ENCODE measurements at regions not wholly inside any gene's neighbourhood (a gene's known extent, or its start where the extent isn't known, plus 50 kb on each side); places are given as distances from the start of the nearest gene placed in this dataset.

- no peak overlapping the region for H3K4me3 ChIP-seq (ENCODE audit: low read length)
- DNase-seq (ENCODE audit: low read depth): no peak
- TF ChIP-seq, protein P1, sequence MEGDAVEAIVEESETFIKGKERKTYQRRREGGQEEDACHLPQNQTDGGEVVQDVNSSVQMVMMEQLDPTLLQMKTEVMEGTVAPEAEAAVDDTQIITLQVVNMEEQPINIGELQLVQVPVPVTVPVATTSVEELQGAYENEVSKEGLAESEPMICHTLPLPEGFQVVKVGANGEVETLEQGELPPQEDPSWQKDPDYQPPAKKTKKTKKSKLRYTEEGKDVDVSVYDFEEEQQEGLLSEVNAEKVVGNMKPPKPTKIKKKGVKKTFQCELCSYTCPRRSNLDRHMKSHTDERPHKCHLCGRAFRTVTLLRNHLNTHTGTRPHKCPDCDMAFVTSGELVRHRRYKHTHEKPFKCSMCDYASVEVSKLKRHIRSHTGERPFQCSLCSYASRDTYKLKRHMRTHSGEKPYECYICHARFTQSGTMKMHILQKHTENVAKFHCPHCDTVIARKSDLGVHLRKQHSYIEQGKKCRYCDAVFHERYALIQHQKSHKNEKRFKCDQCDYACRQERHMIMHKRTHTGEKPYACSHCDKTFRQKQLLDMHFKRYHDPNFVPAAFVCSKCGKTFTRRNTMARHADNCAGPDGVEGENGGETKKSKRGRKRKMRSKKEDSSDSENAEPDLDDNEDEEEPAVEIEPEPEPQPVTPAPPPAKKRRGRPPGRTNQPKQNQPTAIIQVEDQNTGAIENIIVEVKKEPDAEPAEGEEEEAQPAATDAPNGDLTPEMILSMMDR (conservative IDR thresholded peaks at IDR 0.05; ENCODE audit: low read depth, low read length): no peak
Measured at GRCh38 chr4:136281889-136282288, 1250.4 kb downstream of the PCDH18 start.

DNA sequence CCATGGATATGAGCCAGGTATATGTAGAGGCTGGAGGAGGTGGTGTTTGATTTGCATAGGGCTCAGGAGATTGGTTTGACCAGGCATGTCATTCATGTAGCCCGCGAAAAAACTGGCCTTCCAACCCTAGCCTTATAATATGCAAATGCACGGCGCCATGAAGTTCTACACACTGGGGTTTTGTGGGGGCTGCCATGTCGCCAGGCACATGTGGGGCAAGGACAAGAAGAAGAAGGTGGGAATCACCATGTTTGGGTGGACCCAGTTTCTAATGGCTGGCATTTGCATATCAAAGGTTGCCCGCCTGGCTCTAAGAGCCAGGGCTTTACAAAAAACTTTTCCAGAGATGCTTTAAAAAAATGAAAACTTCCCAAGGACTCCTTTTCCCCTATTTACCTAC, 1251.0 kb downstream of the PCDH18 start:
- no peak overlapping the region for H3K4me3 ChIP-seq (ENCODE audit: low read length)
- TF ChIP-seq, protein P1 (conservative IDR thresholded peaks at IDR 0.05; ENCODE audit: low read depth, low read length): no peak
- DNase-seq (ENCODE audit: low read depth): no peak

DNA sequence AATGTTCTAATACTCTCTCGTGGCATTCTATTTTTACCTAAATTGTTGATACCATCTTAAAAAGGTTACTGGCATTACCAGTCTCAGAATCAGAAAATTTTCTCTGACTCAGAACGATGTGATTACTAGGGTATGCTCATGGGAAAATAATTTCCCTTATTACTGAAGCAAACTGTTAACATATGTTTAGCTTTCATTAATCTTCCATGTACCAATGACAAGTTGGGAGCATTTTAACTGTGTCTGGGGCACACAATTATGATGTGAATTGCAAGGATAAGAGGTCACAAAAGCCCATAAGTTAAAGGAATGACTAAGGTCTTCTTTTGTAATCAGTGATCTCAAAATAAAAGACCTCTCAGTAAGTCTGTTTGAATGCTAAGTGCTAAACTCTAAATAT, 1254.6 kb downstream of the PCDH18 start:
- no peak overlapping the region for H3K4me3 ChIP-seq (ENCODE audit: low read length)
- DNase-seq (ENCODE audit: low read depth): peak; percentile 90
- TF ChIP-seq, protein P1 (conservative IDR thresholded peaks at IDR 0.05; ENCODE audit: low read depth, low read length): no peak

DNA sequence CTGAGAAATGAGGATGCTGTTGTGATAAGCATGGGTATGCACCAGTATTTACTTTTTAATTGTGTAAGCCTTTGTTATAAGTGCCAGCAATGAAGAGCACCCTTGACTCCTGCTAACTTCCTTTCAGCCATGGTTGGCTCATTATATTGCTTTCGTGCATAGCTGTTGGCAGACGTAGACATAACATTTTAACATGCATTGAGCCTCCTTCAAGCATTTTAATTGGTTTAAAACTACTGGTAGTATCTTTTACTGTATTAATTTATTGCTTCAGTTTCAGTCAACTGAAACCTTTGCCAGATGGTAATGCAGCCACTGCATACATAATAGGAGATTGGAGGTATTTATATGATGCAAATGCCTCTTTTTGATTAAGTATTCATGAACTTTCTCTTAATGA, 1285.4 kb downstream of the PCDH18 start:
- TF ChIP-seq, protein P1 (conservative IDR thresholded peaks at IDR 0.05; ENCODE audit: low read depth, low read length): no peak
- no peak overlapping the region for H3K4me3 ChIP-seq (ENCODE audit: low read length)
- no peak for DNase-seq (ENCODE audit: low read depth)

DNA sequence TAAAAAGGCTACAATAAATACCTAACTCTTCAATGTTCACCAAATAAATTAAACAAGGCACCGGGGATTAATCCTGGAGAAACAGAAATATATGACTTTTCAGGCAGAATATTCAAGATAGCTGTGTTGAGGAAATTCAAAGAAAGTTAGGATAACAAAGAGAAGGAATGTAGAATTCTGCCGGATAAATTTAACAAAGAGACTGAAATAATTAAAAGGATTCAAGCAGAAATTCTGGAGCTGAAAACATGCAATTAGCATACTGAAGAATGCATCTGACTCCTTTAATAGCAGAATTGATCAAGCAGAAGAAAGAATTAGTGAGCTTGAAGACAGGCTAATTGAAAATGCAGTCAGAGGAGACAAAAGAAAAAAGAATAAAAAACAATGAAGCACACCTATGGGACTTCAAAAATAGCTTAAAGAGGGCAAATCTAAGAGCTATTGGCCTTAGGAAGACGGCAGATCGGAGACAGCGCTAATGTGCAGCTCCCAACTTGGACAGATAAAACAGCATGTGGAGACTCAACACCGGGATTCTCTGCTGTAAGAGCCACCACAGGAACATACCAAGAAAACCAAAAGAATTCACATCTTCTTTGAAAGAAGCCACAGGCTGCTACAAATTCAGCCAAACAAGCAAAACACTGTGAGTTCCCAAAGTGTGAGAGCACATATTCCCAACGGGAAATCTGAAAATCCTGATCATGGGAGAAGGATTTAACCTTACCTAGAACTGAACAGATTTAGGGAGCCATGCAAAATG, 1290.9 kb downstream of the PCDH18 start:
- no peak overlapping the region for H3K4me3 ChIP-seq (ENCODE audit: low read length)
- TF ChIP-seq, protein P1 (conservative IDR thresholded peaks at IDR 0.05; ENCODE audit: low read depth, low read length): no peak
- DNase-seq (ENCODE audit: low read depth): no peak

GRCh38 chr4:136227315-136227714, 1305.0 kb downstream of the PCDH18 start:
- no peak for DNase-seq (ENCODE audit: low read depth)
- TF ChIP-seq, protein P1 (conservative IDR thresholded peaks at IDR 0.05; ENCODE audit: low read depth, low read length): no peak
- H3K4me3 ChIP-seq (ENCODE audit: low read length): no peak overlapping the region

GRCh38 chr4:136219592-136220125, 1312.6 kb downstream of the PCDH18 start:
- TF ChIP-seq, protein P1 (conservative IDR thresholded peaks at IDR 0.05; ENCODE audit: low read depth, low read length): no peak
- DNase-seq (ENCODE audit: low read depth): no peak
- no peak overlapping the region for H3K4me3 ChIP-seq (ENCODE audit: low read length)
